Mononuclear cell (primary cell): ENCODE measurements at regions not wholly inside any gene's neighbourhood (a gene's known extent, or its start where the extent isn't known, plus 50 kb on each side); places are given as distances from the start of the nearest gene placed in this dataset.

ENCODE experiments used
- H3K27me3 ChIP-seq: 2 replicates; pipeline ENCODE4 v1.6.0; 2011; ENCODE audit warnings: low read length, control low read depth; ENCODE audit not compliant: insufficient read depth
- H3K4me1 ChIP-seq: 2 replicates; pipeline ENCODE4 v1.5.1; 2011; ENCODE audit warnings: mild to moderate bottlenecking, low read length, control low read depth; ENCODE audit not compliant: insufficient read depth
- H3K4me3 ChIP-seq: 2 replicates; pipeline ENCODE4 v1.5.1; 2011; ENCODE audit warnings: mild to moderate bottlenecking, low read length, moderate library complexity
- H3K9me3 ChIP-seq: 2 replicates; pipeline ENCODE4 v1.5.1; 2011; ENCODE audit warnings: low read depth, mild to moderate bottlenecking, control low read depth, low read length

- Histone ChIP-seq H3K4me3 (no peak overlapping the region), H3K27me3 (no peaks in the 10 kb centered on the region), H3K4me1 (no peaks in the 10 kb centered on the region), H3K9me3 (no peaks in the 10 kb centered on the region)
Measured at GRCh38 chr12:66941150-66941549, 262.3 kb upstream of the GRIP1 start.

GRCh38 chr12:66942741-66943465, 264.0 kb upstream of the GRIP1 start:
- H3K4me3 ChIP-seq = no peak overlapping the region
- no peaks in the 10 kb centered on the region for H3K9me3 ChIP-seq
- no peaks in the 10 kb centered on the region for H3K4me1 ChIP-seq
- peaks cover 3% of the 10 kb centered on the region for H3K27me3 ChIP-seq

DNA sequence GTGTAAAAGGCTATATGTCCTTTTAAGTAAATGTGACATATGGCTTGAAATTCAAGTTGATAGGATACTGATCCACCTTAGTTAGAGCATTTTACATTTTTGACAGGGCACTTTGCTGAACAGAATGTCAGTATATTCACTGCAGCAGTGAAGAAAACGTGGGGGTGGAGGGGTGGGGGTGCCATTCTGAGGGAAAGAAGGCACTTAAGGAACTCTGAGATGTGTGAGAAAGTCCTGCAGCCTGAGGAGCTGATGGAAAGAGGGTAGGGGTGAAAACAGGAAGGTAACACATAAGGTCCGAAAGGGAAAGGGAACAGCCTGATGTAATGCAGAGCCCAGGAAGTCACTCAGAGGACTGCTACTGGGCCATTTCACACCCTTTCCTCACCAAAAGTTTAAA, 265.5 kb upstream of the GRIP1 start:
- H3K9me3 ChIP-seq = no peaks in the 10 kb centered on the region
- peaks cover 3% of the 10 kb centered on the region for H3K27me3 ChIP-seq
- no peaks in the 10 kb centered on the region for H3K4me1 ChIP-seq
- H3K4me3 ChIP-seq = no peak overlapping the region

- Histone ChIP-seq H3K4me1 (no peaks in the 10 kb centered on the region), H3K4me3 (no peak overlapping the region), H3K9me3 (no peaks in the 10 kb centered on the region), H3K27me3 (peaks cover 3% of the 10 kb centered on the region)
Measured at GRCh38 chr12:66945189-66945817, 266.4 kb upstream of the GRIP1 start.

- peaks cover 3% of the 10 kb centered on the region for H3K27me3 ChIP-seq
- no peaks in the 10 kb centered on the region for H3K9me3 ChIP-seq
- no peak overlapping the region for H3K4me3 ChIP-seq
- H3K4me1 ChIP-seq = no peaks in the 10 kb centered on the region
Measured at GRCh38 chr12:66947119-66947518, 268.2 kb upstream of the GRIP1 start.

GRCh38 chr12:66952668-66953067, 273.8 kb upstream of the GRIP1 start:
- Histone ChIP-seq H3K27me3 (peaks cover 3% of the 10 kb centered on the region), H3K4me1 (no peaks in the 10 kb centered on the region), H3K4me3 (no peak overlapping the region), H3K9me3 (no peaks in the 10 kb centered on the region)

GRCh38 chr12:66956300-66956699, 277.4 kb upstream of the GRIP1 start:
- Histone ChIP-seq H3K27me3 (no peaks in the 10 kb centered on the region), H3K4me3 (no peak overlapping the region), H3K4me1 (no peaks in the 10 kb centered on the region), H3K9me3 (no peaks in the 10 kb centered on the region)

- no peak overlapping the region for H3K4me3 ChIP-seq
- H3K9me3 ChIP-seq = no peaks in the 10 kb centered on the region
- H3K4me1 ChIP-seq = no peaks in the 10 kb centered on the region
- H3K27me3 ChIP-seq = no peaks in the 10 kb centered on the region
Measured at GRCh38 chr12:66959276-66959675, 280.4 kb upstream of the GRIP1 start.

GRCh38 chr12:66960006-66960405, 281.1 kb upstream of the GRIP1 start:
- Histone ChIP-seq H3K4me3 (no peak overlapping the region), H3K4me1 (no peaks in the 10 kb centered on the region), H3K27me3 (no peaks in the 10 kb centered on the region), H3K9me3 (no peaks in the 10 kb centered on the region)

DNA sequence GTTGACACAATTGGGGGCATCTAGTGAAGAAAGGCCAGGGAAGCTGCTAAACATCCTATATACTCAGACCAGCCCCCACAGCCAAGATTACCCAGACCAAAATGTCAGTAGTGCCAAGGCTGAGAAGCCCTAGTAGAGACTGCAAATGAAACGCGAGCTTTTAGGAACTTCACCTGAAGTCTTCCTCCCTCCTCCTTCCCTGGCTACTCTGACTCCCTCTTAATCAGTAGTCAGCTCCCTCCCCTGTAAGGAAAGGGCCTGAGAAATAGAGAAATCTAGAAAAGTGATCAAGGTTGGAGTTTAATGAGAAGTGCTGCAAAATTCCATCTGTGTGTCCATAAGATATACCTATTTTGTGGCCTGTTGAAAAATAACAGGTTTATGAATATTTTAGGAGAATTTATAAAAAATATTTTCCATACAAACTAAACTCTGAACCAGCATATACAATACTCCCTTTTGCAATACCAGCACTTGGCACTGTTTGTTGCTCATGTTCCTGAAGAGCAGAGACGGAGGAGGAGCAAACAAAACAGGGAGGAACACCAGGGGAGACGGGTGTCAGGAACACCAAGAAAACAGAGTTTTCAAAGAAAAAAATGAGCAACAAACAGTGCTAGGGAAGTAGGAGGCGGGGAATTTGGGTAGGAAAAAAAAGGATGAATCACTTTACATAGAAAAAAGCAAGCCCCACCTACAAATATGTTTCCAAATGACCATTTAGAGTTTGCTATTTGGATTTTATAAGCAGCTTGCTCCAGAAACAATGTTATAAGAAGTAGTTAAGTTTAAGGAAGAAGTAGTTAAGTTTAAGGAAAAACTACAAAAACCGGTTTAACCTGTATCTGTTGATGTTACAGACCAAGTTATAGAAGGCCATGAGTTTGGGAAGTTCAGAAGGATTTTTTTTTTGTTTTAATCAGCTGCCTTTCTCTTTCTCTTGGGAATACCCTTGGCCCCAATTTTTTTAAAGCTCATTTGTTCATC, 282.1 kb upstream of the GRIP1 start:
- H3K4me1 ChIP-seq = no peaks in the 10 kb centered on the region
- H3K27me3 ChIP-seq = no peaks in the 10 kb centered on the region
- H3K4me3 ChIP-seq = no peak overlapping the region
- no peaks in the 10 kb centered on the region for H3K9me3 ChIP-seq

DNA sequence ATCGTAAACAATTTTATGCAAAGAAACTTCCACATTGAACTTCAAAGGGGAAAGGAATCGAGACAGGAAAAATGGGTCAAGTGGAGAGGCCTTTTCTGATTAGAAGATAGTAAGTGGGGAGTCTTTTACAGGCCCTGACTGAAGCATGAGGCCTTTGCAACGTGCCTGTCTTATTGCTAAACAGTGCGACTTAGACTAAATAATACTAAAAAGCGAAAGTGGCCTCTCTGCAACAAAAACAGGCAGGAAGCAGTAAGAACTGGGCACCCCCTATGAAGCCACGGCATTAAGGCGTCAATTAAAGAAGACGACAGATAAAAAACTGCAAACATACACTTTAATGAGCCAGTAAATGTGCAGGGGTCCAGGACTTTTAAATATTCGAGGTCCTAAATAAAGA, 283.4 kb upstream of the GRIP1 start:
- Histone ChIP-seq H3K27me3 (no peaks in the 10 kb centered on the region), H3K4me1 (no peaks in the 10 kb centered on the region), H3K9me3 (no peaks in the 10 kb centered on the region), H3K4me3 (no peak overlapping the region)

DNA sequence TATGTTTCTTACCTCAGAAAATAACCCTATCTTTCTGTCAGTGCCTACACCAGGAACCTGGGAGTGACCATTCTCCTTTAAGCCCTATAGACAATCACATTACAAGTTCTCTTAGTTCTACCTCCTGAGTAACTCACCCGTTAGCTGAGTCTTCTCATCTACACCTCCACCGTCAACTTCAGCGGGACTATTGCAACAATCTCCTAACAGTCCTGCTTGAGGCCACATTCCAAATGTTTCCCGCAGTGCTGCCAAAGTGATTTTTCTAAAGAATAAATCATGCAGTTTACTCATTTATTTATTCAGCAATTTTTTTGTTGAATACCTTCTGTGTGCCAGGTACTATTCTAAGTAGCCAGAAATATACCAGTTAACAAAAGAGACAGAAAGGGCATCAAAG, 285.0 kb upstream of the GRIP1 start:
- no peak overlapping the region for H3K4me3 ChIP-seq
- H3K27me3 ChIP-seq = no peaks in the 10 kb centered on the region
- no peaks in the 10 kb centered on the region for H3K9me3 ChIP-seq
- H3K4me1 ChIP-seq = no peaks in the 10 kb centered on the region

DNA sequence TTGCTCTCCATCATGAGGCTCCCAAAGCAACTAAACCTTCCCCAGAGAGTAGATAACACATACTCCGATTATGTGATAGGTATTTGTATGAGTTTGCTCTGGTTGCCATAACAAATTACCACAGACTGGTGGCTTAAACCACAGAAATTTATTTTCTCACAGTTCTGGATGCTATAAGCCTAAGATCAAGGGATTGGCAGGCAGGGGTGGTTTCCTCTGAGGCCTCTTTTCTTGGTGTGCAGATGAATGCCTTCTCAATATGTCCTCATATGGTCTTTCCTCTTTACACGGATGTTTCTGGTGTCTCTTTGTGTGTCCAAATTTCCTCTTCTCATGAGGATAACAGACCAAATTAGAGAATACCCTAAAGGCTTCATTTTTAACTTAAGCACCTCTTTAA, 285.8 kb upstream of the GRIP1 start:
- Histone ChIP-seq H3K4me3 (no peak overlapping the region), H3K27me3 (no peaks in the 10 kb centered on the region), H3K4me1 (no peaks in the 10 kb centered on the region), H3K9me3 (no peaks in the 10 kb centered on the region)

- Histone ChIP-seq H3K9me3 (no peaks in the 10 kb centered on the region), H3K4me3 (no peak overlapping the region), H3K4me1 (no peaks in the 10 kb centered on the region), H3K27me3 (no peaks in the 10 kb centered on the region)
Measured at GRCh38 chr12:66965621-66966020, 286.7 kb upstream of the GRIP1 start.

DNA sequence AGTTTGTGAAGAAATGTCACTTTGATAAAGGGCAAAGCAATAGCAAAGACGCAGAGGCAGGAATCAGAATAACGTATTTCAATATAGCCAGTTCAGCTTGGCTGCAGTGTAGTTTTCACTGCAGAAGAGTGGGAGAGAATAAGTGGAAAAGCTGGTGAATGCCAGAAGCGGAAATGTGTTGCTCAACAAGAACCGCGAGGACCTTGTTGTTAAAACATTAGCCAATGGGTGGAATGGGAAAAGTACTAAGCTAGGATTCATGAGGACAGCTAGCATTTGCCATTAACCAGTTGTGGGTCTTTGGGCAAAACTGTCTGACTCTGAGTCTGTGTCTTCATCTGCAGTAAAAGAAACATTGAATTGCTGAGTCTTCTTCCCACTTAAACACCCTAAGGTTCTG, 292.9 kb upstream of the GRIP1 start:
- H3K9me3 ChIP-seq = no peaks in the 10 kb centered on the region
- H3K4me1 ChIP-seq = no peaks in the 10 kb centered on the region
- peaks cover 4% of the 10 kb centered on the region for H3K27me3 ChIP-seq
- no peak overlapping the region for H3K4me3 ChIP-seq
